Right ventricle myocardium superior (tissue), 1 donor: ENCODE measurements at regions not wholly inside any gene's neighbourhood (a gene's known extent, or its start where the extent isn't known, plus 50 kb on each side); places are given as distances from the start of the nearest gene placed in this dataset.
A peak's percentile ranks its signal among the peaks of the same experiment; 100 is the strongest.

ENCODE experiments used
- ATAC-seq: fragments of 200-7000 bp; cut with Tn5 transposase; one replicate; pipeline ENCODE4 v1.9.1; 2020; ENCODE audit warnings: mild to moderate bottlenecking; ENCODE audit not compliant: poor library complexity
- DNase-seq: peaks from one replicate; pipeline ENCODE4 v3.0.0-alpha.2; 2020
- intact Hi-C: fragments of 100-400 bp; cut with DNase I; formaldehyde crosslinking; loops from one replicate; pipeline ENCODE4 v1.11.2; 2022
- donor health status: DM: no; HTN: yes; CAD: no; lungs with severe emphysema.

- DNase-seq (no peak), ATAC-seq (no peak)
- intact Hi-C loops: no loop called here
Observed at GRCh38 chr16:86455116-86455515, 55.2 kb upstream of the FOXF1 start.

GRCh38 chr16:86455640-86456039, 54.7 kb upstream of the FOXF1 start:
- intact Hi-C loops: no loop called here
- no peak for ATAC-seq
- DNase-seq: no peak

DNA sequence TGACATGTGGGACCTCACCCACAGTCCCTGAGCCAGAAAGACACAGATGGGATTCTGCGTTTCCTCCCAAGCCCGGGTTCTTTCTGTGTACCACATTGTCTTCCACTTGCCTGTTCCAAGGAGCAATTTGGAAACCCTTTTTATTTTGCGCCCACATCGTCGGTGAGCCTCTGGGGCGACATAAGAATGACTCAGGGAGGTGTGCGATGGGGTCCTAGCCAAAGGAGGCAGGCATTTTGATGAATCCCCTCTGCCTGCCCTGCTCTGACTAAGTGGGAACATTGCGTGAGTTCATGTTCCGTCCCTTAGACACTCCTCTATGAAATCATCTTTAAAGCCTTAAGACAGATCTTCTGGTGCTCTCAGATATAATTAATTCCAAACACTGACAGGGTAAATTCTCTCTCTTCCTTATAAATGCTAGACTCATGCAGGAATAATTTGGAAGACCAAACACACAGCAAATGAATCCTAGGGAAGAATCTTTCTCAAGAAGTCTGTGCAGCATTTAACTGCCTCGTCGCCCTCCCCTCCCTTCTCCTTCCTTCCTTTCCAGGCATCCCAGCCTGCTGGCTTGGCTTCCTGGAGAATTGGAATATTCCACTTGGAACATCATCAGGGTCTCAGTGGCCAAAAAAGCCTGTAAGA, 52.7 kb upstream of the FOXF1 start:
- no peak for DNase-seq
- ATAC-seq: peak; percentile 64

DNA sequence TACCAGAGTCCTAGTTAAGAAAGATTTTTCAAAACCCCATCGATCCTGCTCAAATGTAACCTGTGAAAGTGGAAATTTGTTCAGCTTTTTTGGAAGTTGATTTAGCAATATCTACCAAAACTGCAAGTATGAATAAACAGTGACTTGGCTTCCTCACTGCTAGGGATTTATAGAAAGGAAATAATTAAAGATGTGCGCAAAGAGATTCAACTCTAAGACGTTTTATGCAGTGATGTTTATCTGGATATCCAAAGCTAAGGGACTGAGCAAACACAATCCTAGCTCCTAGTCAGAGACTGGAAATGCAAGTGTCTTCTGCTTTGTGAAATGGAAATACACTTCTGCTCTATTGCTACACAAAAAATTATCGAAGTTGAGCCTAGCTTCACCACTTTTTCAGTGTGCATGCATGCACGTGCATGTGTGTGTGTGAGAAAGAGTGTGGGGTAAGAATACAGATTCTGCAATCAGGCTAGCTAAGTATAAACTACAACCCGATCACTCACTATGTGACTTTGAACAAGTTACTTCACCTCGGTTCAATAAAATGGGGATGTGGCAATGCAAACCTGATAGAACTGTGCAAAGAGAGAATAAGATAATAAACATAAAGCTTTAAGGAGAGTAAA, 52.1 kb upstream of the FOXF1 start:
- ATAC-seq (no peak), DNase-seq (no peak)
- intact Hi-C loops: no loop called here

More for the DNA sequence above, 52.7 kb upstream of the FOXF1 start:
- intact Hi-C loops: no loop called here

GRCh38 chr16:86459266-86459665, 51.1 kb upstream of the FOXF1 start:
- intact Hi-C loops: no loop called here
- no peak for ATAC-seq
- no peak for DNase-seq
